NT2/D1 (cell line): ENCODE measurements at regions not wholly inside any gene's neighbourhood (a gene's known extent, or its start where the extent isn't known, plus 50 kb on each side); places are given as distances from the start of the nearest gene placed in this dataset.

Experiments
- YY1 ChIP-seq: IDR thresholded peaks from 2 replicates; pipeline ENCODE4 v1.6.1; 2011; ENCODE audit not compliant: insufficient read length, insufficient read depth
- ZNF274 ChIP-seq: IDR thresholded peaks from 2 replicates; pipeline ENCODE4 v1.6.1; 2011; ENCODE audit warnings: mild to moderate bottlenecking, low read depth, low read length

GRCh38 chr13:84985860-84986259 is 813.4 kb downstream of the SLITRK6 start:
- no peak for TF ChIP-seq ZNF274
- no peak for TF ChIP-seq YY1
